MG63 (cell line): ENCODE measurements at regions not wholly inside any gene's neighbourhood (a gene's known extent, or its start where the extent isn't known, plus 50 kb on each side); places are given as distances from the start of the nearest gene placed in this dataset.

Source experiments
- DNase-seq: peaks from one replicate; pipeline ENCODE4 v3.0.0-alpha.2; 2020
- H3K27me3 ChIP-seq: fragments of 250-450 bp; sonication (Bioruptor Pico); 2 replicates; pipeline ENCODE4 v1.5.1; 2020; ENCODE audit warnings: mild to moderate bottlenecking, moderate library complexity
- H3K36me3 ChIP-seq: fragments of 250-450 bp; sonication (Bioruptor Pico); 2 replicates; pipeline ENCODE4 v1.5.1; 2020; ENCODE audit warnings: mild to moderate bottlenecking, moderate library complexity
- H3K4me3 ChIP-seq: fragments of 250-450 bp; sonication (Bioruptor Pico); 2 replicates; pipeline ENCODE4 v1.5.1; 2020; ENCODE audit warnings: mild to moderate bottlenecking, moderate library complexity
- H3K9me3 ChIP-seq: fragments of 250-450 bp; sonication (Bioruptor Pico); 2 replicates; pipeline ENCODE4 v1.5.1; 2020; ENCODE audit warnings: mild to moderate bottlenecking, moderate library complexity

DNA sequence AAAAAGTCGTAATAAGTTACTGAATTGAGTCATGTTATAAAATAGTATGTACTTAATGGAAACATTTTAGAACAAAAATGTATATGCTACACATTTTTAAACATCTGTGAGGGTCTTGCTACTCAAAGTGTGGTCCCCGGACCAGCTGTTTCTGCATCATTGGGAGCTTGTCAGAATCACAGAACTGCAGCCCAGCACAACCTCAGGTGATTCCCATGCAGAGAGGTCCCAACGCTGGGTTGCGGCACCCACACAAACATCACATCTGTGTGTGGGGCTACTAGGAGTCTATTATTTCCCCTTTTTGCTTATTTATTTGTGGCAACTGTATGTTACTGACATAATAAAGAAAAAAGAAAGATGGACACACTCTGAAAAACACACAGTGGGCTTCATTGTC, 146.6 kb downstream of the BMS1 start:
- Histone ChIP-seq H3K27me3 (no peaks in the 10 kb centered on the region), H3K9me3 (no peaks in the 10 kb centered on the region), H3K36me3 (no peaks in the 10 kb centered on the region), H3K4me3 (no peak overlapping the region)
- no peak for DNase-seq

DNA sequence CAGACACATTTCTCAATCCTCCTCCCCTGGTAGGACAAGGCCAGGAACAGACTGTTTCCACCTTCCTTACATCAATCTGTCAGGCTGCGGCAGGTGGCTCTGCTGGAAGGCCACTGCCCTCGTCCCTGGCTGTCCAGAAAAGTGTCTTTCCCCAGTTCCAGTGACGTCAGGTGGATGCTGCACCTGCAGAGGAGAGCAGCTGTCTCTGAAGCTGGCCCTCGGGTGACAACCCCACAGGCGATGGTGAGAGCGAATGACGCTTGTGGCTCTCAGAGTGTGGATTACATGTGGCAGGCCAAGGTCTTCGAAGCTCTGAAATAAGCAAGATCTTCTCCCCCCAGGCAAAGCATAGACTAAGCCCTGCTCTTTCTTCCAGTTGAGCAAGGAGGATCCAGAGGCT, 146.9 kb upstream of the RET start:
- H3K27me3 ChIP-seq: no peaks in the 10 kb centered on the region
- H3K9me3 ChIP-seq: no peaks in the 10 kb centered on the region
- no peak for DNase-seq
- no peak overlapping the region for H3K4me3 ChIP-seq
- H3K36me3 ChIP-seq: no peaks in the 10 kb centered on the region

DNA sequence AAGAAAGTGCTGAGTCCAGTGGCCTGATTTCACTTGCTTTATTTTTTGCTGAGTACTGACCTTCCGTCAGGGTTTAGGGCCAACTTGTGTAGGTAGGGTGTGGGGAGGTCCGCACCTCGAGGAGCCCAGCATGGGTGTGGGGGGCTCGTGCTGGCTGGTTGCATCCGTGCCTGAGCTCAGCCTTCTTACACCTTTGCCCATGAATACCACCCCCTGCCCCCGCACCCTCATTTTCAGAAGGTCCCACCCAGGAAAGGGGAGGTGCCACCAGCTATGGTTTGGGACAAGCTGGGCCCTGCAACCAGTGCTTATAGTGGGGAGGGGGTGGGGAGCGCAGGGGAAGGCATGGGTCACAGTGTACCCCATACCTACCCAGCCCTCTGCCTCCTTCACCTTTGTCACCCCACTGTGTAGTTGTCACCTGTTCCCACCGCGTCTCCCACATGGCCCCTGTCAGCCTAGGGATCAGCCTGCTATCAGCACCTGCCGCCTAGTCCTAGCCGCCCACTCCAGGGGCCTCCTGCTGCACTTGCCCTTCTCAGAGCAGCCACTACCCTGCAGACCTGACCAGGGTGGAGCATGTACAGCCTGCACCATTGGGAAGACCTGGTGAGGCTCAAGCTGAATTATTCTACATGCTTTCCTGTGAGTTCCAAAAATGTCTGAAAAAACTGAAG, 146.2 kb upstream of the RET start:
- Histone ChIP-seq H3K36me3 (no peaks in the 10 kb centered on the region), H3K27me3 (no peaks in the 10 kb centered on the region), H3K4me3 (no peak overlapping the region), H3K9me3 (no peaks in the 10 kb centered on the region)
- no peak for DNase-seq

DNA sequence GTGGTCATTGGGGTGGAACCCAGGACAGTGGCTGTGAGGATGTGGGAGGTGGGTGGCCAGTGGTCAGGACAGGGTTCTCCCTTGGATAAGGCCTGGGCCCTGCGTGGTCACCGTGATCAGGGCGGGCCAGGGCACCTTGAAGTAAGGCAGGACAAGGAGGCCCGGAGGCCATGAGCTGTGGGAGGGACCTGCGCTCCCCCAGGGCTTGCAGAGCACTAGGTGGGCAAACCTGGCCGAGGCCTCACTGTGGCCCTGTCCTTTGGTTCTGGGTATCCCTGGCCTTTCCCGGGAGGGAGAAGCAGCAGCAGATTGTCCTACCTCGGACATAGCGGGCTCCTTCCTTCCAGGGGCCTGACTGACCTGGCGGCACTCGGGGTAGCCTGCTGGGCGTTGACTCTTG, 144.8 kb upstream of the RET start:
- H3K4me3 ChIP-seq: no peak overlapping the region
- DNase-seq: no peak
- H3K36me3 ChIP-seq: no peaks in the 10 kb centered on the region
- H3K9me3 ChIP-seq: no peaks in the 10 kb centered on the region
- H3K27me3 ChIP-seq: no peaks in the 10 kb centered on the region

DNA sequence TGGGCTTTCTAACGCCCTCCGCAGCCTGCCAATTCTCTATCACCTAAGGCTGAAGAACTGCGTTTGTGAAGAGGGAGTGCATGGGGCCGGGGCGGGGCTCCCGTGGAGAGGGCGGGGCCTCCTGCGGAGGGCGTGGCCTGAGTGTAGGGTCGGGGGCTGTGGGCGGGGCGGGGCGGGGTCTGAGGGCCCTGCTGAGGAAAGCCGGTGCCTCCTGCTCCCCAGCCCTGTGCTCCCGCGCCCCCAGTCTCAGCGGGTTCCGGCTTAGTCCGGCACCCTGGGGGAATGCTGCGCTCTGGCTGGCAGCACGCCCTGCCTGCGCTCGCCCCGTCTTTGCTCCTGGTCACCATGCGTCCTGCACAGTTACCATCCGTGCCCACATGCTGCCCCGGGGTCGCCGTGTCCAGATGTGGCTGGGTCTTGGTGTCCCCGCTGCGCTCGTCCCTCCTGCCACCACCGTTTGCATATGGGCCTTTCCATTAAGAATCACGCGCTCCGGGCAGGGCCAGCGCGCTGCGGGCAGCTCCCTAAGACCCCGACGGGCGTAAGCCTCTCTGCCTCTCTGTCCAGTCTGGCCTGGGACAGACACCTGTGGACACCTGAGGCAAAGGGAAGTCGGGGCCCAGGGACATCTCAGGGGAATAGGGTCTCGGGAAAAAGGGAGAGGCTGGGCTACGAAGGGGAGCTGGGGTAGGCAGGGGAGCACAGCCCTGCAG, 144.0 kb upstream of the RET start:
- Histone ChIP-seq H3K9me3 (no peaks in the 10 kb centered on the region), H3K27me3 (no peaks in the 10 kb centered on the region), H3K36me3 (no peaks in the 10 kb centered on the region), H3K4me3 (no peak overlapping the region)
- no peak for DNase-seq

DNA sequence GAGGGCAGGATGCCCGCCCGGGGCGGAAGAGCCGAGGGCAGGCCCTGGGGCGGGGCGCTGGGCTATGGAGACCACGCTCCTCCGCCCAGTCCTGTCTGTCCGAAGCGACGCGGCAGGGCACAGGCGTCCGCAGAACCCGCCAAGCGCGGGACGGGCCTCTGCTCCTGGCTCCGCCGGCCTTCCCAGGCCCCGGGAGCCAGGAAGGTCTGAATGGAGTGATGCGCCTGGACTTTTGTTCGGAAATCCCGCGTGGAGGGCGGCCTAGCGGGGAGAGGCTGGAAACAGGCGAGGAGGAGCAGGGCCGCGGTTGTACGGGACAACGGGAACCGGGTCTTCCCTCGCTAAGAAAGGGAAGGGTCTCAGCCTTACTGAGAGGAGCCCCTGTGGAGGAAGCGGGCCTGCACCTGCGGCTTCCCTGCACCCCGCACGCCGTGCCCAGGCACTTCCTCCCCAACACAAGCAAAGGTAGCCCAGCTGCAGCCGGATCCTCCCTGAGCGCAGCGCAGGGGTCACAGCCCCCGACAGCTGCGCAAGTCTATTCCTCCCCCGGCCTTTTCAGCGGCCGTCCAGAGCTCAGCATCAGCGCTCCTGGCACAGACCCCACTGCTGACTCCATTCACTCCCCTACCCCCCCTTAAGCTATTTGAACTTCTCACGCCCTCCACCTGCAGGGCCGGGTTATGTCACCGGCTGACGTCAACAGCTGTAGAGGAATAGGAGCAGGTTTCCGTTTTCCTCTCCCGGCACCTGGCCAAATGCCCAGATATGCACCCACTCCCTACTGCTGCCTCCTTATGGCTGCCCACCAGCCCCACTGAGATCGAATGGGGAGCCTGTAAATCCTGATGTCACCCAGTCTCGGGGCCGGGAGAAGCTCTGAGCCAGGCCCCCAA, 143.2 kb upstream of the RET start:
- H3K36me3 ChIP-seq: no peaks in the 10 kb centered on the region
- H3K9me3 ChIP-seq: no peaks in the 10 kb centered on the region
- DNase-seq: no peak

DNA sequence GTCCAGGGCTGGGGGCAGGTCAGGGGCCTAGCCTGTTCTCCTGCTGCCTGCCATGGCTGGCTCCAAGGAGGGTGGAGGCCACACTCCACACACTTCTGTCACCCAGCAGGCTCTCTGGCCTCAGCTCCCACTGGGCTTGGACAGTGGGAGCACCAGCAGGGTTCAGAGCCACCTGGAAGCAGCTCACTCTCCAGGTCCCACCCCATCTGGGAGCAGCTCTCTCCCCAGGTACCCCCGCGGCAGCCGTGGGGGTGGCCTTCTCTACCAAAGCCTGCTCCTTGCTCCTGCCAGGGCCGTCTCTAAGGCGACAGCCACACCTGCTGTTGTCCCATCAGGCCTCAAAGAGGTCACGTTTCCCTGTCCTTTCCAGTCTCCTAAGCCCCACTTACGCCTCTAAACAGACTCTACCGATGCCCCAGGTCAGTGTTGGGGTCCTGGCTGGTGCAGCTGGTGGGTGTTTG, 142.5 kb upstream of the RET start:
- Histone ChIP-seq H3K27me3 (no peaks in the 10 kb centered on the region), H3K9me3 (no peaks in the 10 kb centered on the region), H3K4me3 (no peak overlapping the region), H3K36me3 (no peaks in the 10 kb centered on the region)
- DNase-seq: no peak

More for the DNA sequence above, 143.2 kb upstream of the RET start:
- Histone ChIP-seq H3K4me3 (no peak overlapping the region), H3K27me3 (no peaks in the 10 kb centered on the region)

DNA sequence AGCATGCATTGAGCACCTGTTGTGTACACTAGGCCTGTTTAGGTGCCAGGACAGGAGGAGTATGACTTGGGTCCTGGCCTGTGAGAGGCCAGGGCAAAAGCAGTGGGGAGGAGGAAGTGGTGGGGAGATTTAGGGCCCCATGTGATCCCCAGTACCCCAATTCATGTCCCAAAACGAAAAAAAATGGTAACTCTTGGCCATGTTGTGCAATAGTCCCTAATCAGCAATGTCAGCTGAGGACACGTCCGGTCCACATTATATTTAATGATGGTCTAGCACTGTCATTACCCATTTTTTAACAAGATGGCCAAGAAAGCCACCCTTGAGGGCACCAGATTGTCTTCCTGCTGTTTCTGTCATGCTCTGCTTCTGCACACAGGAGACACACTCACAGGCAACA, 142.0 kb upstream of the RET start:
- H3K27me3 ChIP-seq: no peaks in the 10 kb centered on the region
- no peaks in the 10 kb centered on the region for H3K9me3 ChIP-seq
- no peak for DNase-seq
- H3K4me3 ChIP-seq: no peak overlapping the region
- H3K36me3 ChIP-seq: no peaks in the 10 kb centered on the region

DNA sequence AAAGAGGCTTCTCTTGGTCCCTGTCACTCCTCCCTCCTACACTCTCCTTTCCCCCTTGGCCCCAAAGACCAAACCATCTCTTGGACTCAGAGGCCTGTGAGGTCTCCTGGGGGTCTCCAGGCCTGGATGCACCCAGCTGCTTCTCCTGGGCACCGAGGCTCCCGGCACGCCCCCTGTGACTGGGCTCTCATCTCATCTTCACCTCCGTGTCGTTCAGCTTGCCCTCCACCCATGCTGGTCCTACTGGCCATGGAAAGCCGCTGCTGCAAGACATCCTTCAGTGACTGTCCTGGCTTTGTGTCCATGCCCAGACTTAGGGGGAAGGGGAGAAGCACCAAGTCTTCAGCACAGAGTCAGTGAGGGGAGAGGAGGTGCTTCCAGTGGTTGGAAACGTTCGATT, 141.4 kb upstream of the RET start:
- no peak for DNase-seq
- no peak overlapping the region for H3K4me3 ChIP-seq
- no peaks in the 10 kb centered on the region for H3K36me3 ChIP-seq
- H3K9me3 ChIP-seq: no peaks in the 10 kb centered on the region
- H3K27me3 ChIP-seq: no peaks in the 10 kb centered on the region

DNA sequence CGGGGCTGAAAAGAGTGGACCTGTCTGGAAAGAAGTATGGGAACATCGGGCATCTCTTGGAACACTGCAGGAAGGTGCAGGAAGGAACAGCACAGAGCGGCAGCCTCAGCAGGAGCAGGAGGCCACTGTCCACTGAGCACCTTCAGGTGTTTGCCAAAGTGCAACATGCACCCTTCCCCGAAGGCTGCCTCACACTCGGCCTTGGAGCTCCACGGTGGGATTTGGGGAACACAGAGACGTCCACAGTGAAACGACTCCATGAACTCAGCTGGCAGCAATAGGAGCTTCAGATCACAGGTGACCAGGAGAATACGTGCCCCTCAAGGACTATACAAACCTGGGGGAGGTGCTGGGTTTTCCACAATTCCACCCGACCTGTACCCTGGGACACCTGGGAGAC, 140.3 kb upstream of the RET start:
- DNase-seq: no peak
- no peak overlapping the region for H3K4me3 ChIP-seq
- H3K27me3 ChIP-seq: no peaks in the 10 kb centered on the region
- no peaks in the 10 kb centered on the region for H3K36me3 ChIP-seq
- H3K9me3 ChIP-seq: no peaks in the 10 kb centered on the region

DNA sequence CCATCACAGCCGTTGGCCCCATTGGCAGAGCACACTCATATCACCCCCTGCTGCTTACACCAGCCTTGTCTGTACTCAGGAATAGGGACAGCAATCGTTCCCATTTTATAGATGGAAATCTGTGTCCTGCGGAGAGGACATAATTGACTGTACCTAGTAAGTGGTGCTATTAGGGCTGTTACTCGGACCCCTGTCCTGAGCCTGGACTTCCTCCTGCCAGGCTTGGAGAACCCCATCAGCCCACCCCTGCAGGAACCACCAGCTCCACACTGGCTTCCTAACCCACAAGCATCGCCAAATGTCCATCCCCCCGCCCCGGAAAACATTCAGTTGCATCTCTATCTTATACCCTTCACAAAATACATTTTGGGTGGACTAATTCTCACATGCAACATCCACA, 139.8 kb upstream of the RET start:
- no peaks in the 10 kb centered on the region for H3K27me3 ChIP-seq

DNA sequence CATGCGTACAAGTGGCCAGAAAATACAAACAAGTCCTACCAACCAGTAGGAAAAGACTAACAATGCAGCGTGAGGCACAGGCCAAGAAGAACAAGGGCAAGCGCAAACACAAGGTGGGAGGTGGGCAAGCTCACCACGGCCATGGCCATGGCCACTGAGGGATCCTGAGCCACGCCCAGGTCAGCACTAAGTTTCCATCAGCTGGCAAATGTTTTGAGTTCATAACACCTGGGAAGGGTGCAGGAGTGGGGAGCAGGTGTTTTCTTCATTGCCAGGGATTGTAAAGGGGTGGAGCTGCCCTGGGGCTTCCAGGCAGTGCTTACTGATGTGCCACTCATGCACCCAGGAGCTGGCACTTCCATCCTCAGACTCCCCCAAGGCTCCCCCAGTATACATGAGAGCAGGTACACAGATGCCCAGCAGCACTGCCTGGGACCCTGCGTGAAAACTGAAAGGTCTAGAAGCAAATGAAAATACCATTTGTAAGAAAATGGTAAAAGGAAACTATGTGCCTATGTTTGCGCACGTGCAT, 139.2 kb upstream of the RET start:
- H3K36me3 ChIP-seq: no peaks in the 10 kb centered on the region
- H3K4me3 ChIP-seq: no peak overlapping the region
- H3K27me3 ChIP-seq: no peaks in the 10 kb centered on the region
- DNase-seq: no peak
- H3K9me3 ChIP-seq: no peaks in the 10 kb centered on the region

More for the DNA sequence above, 139.8 kb upstream of the RET start:
- H3K36me3 ChIP-seq: no peaks in the 10 kb centered on the region
- no peak for DNase-seq
- no peak overlapping the region for H3K4me3 ChIP-seq
- H3K9me3 ChIP-seq: no peaks in the 10 kb centered on the region

DNA sequence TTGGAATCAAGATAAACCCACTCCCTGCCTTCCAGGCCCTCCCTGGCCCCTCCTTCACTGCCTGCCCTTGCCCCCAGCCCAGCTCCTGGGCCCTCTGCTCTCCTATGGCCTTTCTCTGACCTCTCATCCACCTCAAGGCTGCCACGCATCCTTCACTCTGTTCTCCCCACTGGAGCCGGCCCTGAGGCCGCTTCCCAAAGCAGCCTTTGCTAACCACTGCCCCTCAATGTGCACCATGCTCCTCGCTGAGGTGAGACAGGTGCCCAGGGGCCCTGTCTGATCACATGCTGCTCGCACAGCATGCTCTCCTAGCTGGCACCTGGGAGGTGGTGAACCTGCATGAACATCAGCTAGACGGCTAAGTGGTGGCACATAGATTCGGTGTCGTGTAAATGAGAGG, 138.5 kb upstream of the RET start:
- H3K4me3 ChIP-seq: no peak overlapping the region
- no peaks in the 10 kb centered on the region for H3K9me3 ChIP-seq
- no peak for DNase-seq
- H3K36me3 ChIP-seq: no peaks in the 10 kb centered on the region
- no peaks in the 10 kb centered on the region for H3K27me3 ChIP-seq

DNA sequence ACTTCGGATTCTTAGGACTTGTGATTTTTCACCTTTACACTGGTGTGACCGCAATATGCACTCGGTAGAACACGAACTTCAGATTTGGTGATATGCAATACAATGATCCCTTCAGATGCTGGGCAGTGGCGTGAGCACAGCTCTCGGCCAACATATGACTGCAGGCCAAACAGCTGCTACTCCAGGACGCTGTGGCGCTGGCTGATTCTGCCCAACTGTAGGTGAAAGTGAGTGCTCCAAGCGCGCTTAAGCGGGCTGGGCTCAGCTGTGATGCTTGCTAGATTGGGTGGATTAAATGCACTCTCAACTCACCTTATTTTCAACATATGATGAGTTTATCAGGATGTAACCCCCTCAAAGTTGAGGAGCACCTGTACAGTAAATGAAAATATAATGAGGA, 137.6 kb upstream of the RET start:
- no peak for DNase-seq
- no peaks in the 10 kb centered on the region for H3K9me3 ChIP-seq
- no peaks in the 10 kb centered on the region for H3K27me3 ChIP-seq
- H3K36me3 ChIP-seq: no peaks in the 10 kb centered on the region
- H3K4me3 ChIP-seq: no peak overlapping the region

DNA sequence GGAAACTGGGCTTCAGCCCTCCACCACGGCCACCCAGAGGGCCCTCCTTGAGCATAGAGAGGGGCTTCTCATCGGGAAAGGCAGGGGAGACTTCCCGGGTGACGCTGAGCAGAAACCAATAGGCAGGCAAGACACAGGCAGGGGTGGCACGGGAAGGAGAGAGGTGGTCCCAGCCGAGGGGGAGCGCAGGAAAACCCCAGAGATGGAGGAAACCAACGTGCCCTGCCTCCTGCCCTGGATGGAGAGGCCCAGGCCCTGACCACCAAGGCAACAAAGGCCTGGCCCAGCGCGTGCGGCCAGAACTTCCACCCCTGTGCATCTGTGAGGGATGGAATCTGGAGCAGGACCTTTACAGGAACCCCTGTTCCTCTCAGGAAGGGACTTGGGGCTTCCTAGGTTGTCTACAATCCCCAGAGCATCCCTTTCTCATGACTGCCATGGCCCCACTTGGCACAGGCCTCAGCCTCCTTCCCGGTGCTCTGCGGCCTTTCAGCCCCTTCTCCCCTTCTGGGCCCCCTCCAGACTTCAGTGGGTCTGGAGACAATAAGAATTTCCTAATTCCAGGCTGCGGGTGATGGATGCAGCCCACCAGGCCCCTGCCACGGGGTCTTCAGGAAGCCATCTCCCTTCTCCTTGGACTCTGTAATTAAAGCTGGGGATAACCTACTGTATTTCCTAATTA, 137.0 kb upstream of the RET start:
- no peak for DNase-seq
- Histone ChIP-seq H3K4me3 (no peak overlapping the region), H3K27me3 (no peaks in the 10 kb centered on the region), H3K36me3 (no peaks in the 10 kb centered on the region), H3K9me3 (no peaks in the 10 kb centered on the region)

DNA sequence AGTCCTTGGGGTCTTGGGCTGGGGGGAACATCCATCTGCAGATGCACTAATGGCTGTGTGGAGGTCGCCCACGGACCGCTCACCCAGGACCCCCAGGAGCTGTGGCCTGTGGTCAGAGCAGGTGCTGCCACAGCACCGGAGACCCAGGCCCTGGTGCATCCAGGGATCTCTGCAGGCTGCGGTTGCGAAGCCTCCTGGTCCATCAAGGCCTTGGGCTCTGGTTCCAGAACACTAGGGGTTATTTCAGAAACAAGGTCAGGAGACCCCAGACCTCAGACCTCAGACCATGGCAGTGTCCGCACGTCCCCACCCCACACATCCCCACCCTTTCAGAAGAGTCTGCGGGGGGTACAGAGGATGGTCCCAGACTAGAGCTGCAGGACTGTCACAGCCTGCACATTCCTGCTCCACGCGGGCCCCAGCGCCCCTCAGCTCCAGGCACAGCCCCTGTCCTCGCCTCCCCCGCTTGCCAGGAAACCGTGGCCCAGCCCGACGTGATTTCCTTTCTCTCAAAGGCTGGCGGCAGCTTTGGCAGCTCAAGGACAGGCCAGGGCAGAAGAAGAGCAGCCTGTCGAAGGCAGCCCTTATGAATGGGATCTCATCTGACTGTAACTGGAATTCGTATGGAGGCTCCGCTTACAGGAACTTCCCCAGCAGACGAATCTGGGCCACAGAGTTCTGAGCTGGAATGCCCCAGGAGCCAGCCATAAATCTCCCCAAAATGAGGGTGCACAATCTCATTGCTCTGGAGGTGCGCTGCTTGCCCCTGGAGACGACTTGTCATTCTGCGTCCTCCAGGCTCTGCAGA, 136.2 kb upstream of the RET start:
- no peaks in the 10 kb centered on the region for H3K36me3 ChIP-seq
- no peaks in the 10 kb centered on the region for H3K27me3 ChIP-seq
- DNase-seq: no peak
- no peak overlapping the region for H3K4me3 ChIP-seq
- no peaks in the 10 kb centered on the region for H3K9me3 ChIP-seq
